SIG-M5 treated with dmso at 0.1 percent for 504 hours (cell line): ENCODE measurements at regions not wholly inside any gene's neighbourhood (a gene's known extent, or its start where the extent isn't known, plus 50 kb on each side); places are given as distances from the start of the nearest gene placed in this dataset.

ENCODE experiments used
- DNase-seq: peaks from one replicate; lab custom pipeline; 2025; ENCODE audit not compliant: unreplicated experiment; lab: John Stamatoyannopoulos, UW

DNA sequence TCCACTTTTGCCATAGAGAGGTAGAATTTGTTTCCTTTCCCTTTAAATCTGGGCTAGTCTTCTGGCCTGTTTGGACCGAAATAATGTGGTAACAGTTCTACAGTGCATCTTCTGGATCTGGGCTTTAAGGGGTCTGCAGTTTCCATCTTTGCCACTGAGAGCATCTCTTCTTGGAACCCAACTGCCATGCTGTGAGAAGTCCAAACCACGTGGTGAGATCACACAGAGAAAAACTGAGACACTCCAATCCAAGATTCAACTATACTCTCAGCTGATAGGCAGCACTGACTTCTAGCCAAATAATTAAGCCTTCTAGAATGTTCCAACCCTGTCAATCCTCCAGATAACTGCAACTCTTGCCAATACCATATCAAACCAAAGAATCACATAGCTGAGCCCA, 261.1 kb downstream of the INSIG2 start:
- no peak for DNase-seq

DNA sequence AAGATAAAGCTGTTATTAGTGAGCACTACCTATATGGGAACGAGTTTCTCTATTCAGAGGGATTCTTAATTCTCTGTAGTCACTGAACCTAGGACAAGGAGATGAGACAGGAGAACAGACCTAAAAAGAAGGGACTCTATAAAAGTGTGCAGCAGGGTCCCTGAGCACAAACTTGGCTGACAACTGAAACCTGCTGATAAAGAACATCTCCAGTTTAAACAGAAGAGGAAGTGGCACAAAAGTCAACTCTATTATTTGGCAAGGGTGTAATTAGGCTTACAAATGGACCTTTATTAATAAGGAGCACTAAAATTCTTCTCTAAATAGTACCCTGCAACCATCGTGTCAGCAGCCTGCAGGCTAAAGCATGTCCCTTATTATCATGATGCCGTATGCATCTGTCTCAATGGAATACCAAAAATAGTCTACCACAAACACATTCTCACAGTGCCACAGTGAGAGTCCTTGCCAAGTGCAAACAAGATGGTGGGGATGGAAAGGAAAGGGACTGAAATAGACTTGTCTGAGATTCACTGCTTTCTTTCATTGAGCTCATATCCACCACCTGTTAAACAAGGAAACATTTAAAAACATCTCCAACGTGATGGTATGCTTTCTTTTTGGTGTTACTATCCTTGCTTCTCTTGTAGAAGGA, 260.2 kb downstream of the INSIG2 start:
- no peak for DNase-seq

DNA sequence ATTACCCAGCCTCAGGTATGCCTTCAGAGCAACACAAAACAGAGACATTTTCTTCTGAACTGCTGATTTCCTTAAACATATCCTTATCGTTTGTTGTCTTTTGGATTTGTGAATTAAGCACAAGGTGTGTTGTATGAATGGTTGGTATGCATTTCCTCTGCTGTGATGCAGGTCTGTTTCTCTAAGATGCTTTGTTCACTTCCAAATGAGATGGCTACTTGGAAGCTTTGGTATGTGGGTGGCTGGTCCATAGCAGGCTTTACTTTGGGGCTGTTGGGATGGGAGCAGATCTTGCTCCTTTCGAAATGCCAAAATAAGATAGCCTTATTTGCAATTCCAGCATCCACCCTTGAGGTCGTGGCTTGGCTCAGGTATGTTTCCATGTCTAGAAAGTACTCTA, 257.2 kb downstream of the INSIG2 start:
- no peak for DNase-seq

DNA sequence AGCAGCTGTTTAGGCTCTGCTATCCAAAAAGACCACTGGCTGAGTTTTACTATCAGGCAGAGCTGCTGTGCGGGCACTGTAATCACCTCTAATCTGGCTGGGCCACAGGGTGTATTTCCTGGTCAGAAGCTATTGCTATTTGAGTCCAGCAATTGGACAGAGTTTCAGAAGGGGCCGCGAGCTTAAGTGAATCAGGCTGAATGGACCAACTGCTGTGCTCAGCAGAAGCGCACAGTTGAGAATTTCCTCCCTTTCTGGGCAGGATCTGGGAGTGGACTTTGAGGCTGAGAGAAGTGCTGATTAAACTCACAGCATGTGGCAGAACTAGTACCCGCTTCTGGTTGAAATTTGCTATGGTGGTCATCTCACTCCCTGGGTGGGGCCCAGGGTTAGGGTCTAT, 251.8 kb downstream of the INSIG2 start:
- no peak for DNase-seq

DNA sequence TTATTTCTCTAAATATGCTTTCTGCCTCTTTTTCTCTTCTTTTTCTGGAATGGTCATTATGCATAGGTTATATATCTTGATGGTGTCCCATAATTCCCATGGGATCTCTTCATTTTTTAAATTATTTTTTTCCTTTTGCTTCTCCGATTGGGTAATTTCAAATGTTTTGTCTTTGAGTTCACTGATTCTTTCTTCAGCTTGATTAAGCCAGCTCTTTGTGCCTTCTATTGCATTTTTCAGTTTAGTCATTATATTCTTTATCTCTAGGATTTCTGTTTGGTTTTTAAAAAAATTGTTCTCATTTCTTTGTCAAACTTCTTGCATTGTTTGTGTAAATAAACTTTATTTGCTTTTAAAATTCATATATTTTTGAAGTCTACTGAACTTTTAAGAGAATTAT, 251.1 kb downstream of the INSIG2 start:
- DNase-seq = no peak

DNA sequence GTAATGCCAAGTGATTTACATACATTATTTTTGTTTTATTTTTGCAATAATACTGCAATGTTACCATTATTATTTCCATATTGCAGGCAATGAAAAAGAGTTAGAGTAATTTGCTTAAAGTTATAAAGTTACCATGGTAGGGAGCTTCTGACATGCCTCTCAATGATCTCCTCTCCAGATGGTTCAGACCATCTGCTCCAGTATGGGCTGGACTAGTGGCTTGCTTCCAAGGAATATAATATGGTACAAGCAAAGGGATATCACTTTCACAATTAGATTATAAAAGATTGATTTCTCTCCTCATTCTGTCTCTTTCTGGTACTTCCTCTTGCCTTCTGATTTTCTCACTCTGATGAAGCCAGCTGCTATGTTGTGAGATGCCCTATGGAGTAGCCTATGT, 245.4 kb downstream of the INSIG2 start:
- no peak for DNase-seq

DNA sequence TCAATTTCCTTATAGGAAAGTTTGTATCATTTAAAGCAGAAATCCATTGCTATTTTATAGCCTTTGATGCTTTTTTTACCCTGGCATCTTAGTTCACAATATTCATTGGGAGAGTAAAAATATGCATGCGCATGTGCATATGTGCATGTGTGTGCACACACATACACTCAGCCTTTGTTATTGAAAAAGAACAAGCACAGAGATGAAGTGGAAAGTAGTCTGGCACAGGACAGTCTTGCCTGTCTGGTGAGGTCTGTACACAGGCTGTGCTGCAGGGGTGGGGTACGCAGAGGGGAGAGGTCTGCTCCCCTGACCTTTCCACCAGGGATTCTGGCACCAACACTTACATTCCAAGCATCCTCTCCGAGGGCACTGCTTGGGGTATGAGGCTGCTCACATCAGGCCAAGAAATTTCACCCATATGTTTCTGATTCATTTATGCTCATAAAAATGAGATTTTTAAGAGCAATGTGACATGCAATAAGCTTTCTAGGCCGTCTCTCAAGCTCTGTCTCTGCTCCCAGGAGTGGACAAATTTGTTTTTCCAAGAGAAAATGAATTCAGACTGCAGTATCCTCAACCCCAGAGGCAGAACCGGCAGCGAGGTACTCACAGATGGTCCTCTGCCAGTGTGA, 237.2 kb downstream of the INSIG2 start:
- no peak for DNase-seq

DNA sequence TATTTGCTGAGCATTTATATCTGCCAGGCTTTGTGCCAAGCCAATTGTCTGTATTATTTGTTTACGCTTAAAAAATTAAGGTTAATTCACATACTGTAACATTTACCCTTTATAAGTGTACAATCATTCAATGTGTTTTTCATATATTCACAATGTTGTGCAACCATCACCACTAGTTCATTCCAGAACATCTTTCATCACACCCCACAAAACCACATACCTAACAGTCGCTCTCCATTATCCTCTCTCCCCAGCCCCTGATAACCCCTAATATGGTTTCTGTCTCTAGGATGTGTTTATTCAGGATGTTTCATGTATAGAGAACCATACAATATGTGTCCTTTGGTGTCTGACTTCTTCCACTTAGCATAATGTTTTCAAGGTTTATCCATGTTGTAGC, 234.1 kb downstream of the INSIG2 start:
- no peak for DNase-seq

DNA sequence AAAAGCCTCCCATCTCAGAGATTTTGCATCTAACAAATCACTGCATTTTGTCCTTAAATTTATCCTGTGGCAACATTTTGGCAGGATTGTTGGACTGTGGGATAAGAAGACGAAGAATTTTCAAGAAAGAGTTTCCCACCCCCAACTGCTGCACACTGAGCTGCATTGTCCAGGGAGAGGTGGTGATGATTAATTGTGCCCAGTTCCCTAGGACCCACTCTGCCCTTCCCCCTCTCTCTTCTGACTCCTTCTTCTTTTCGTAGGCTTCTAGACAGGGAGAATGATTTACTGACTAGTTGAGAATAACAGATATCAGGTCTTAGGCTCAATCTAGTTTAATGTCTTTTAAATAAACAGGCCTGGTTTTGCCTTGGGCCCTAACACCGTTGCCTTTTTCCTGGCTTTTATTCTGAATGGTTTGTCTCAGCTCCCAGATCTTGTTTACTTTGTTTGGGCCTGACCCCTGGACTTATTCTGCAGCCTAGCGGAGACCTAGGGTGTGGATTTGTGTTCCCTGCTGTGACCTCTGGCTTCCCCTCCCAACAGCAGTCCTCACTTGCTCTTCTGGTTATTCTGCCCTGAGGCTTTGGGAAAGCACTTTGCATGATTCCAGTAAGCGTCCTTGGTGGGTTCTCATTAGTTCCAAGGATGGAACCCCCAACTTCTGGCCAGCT, 233.3 kb downstream of the INSIG2 start:
- DNase-seq = peak; percentile 17

DNA sequence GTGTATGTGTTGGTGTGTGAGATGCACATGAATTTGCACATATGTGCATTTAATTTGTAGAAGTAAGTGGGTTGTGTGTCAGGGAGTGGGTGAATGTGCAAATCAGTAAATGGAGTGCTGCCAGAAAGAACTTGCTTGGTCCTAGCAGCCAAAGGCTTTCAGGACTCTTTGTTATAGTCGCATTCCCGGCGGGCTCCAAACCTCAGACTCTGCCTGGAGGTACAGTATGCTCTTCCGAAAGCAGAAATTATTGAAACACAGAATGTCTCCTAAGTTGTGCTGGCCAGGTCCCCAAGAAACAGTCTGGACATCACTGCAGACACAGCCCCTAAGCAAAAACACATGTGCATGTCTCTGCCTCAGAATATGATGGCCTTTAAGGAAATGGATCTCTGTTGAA, 232.4 kb downstream of the INSIG2 start:
- no peak for DNase-seq

DNA sequence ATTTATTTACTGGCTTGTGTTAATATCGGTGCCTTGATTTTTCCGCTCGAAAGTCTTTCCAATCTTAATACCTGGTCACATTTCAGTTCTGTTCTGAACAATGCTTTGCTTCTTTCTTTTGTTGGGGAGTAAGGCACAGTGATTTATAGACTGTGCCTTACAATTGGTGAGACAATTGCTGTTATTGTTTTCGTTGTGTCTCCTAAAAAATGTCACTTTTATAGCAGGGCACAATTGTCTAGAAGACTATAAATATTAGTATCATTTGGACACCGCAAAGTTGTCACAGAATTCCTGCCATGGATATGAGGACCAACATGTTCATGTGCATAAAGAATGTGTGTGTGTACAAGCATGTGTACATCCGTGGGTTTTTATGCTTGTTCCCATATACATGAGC, 231.9 kb downstream of the INSIG2 start:
- DNase-seq = no peak

DNA sequence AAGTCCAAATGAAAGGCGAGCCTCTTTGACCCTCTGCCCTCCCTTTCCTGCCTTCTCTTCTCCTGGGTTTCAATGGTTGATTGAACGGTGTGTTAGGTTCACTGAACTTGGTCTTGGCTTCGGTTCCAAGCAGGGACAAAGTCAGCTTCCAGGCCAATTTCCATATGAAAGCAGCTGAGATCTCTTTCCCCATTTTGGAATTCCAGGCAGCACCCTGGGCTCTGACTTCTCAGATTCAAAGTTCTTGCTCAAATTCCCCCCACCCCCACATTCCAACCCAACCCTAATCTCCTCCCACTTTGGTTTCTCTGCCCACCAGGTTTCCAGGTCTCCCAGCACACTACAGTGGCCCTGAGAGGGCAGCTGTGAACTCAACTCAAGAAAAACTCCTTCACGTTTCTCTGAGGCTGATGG, 231.0 kb downstream of the INSIG2 start:
- no peak for DNase-seq

DNA sequence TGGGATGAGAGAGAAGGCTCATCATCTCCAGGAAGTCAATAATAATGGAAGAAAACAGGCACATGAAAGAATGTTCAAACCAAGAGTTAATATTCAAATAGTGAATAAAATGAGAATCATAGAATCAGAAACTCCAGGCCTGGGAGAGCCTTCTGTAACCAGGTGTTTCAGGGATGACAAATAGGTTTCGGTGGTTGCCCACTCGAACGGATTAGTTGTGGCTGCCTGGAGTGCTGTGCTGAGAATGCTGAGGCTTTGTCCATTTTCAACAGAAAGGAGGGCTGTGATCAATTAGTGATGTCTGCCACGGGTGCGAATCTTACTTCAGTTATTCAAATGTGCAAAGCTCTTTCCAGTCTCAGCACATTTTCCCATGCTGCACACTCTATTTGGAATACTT, 227.3 kb downstream of the INSIG2 start:
- DNase-seq = no peak

DNA sequence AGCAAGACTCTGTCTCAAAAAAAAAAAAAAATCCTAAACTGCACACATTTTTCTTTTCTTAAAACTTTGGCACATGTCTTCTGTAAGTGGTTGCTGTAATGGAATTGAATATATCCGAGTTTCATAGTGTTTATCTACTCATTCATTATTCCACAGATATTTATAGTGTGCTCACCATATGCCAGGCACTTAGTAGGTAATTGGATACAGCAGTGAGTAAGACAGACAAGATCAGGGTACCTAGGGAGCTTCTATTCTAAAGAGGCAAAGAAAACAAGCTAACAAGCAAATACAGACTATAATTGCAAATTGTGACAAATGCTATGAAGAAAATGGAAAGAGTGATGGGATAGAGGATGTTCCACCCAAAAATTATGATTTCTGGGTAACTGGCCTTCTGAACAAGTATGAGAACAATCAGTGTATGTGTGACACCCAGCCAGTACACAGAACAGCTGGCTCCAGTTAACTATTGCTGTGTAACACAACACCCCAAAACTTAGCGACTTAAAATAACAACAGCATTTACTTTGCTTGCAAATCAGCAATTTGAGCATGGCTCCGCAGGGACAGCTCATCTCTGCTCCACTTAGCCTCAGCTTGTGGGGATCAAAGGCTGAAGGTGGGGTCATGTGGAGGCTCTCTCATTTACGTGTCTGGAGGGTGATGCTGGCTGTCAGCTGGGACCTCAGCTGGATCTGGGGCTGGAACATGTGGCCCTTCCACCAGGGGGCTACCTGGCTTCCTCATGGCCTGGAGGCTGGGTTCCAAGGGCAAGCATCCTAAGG, 224.9 kb downstream of the INSIG2 start:
- DNase-seq = no peak

DNA sequence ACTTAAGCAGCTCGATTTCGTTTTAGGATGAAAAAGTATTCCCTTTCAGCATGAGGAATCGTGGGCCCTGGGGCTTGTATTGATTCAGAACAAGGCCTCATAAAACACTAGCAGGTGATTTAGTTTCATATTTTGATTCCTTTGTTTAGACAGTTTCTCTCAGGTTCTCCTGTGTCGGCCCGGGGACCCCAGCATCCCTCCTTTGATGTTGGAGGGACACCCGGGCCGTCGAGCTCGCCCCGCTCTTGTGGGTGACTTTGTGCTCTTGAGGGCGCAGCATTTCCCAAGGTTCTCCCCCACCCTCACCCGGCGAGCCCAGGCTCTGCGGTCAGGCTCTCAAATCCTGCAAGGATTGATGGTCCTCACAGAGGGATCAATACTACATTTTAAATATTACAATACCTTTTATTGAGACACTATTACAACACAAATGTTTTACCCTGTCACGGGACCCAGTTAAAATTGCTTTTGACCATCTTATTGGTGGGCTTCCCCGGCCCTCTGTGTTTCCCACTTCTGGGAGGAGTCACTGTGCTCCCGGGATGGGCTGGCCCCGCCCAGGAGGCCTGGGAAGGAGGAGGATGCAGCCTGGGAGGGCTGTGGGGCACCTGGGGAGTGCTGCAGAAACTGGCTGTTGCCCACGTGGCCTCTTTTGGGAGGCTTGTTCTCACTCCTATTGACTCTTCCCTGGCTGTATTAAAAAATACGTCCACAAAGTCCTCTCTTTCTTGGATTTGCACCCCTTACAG, 222.6 kb downstream of the INSIG2 start:
- no peak for DNase-seq

DNA sequence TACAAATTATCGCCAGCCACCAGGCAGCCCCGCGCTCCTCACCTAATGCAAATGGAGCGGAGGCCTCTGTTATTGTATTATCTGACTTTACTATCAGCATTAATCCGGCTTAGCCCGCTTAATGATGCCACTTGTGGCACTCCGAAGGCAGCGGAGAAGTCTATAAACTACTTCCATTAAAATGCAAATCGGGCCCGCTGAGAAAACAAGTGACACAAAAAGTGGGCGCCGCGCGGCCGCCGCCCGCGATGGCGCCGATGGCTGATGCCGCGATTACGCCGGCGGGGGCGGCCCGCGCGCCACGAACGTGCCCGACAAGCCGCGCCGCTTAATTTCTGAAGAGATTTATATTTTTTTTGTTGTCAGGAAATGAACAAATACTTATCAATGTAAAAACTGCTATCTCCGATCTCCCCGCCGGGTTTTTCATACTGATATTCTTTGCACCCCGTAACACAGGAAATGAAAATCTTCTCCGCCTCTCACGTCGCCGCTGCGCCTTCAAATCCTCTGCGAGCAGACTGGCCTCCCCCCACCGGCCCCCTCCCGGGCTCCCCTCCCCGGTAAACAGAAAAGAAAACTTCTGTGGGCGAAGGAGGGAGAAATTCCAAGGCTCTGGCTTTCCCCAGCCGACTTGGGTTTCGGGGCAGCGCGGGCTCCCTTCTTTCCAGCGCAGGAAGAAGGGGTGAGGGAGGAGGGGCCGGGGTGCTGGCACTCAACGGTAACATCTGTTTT, 221.8 kb downstream of the INSIG2 start:
- no peak for DNase-seq

DNA sequence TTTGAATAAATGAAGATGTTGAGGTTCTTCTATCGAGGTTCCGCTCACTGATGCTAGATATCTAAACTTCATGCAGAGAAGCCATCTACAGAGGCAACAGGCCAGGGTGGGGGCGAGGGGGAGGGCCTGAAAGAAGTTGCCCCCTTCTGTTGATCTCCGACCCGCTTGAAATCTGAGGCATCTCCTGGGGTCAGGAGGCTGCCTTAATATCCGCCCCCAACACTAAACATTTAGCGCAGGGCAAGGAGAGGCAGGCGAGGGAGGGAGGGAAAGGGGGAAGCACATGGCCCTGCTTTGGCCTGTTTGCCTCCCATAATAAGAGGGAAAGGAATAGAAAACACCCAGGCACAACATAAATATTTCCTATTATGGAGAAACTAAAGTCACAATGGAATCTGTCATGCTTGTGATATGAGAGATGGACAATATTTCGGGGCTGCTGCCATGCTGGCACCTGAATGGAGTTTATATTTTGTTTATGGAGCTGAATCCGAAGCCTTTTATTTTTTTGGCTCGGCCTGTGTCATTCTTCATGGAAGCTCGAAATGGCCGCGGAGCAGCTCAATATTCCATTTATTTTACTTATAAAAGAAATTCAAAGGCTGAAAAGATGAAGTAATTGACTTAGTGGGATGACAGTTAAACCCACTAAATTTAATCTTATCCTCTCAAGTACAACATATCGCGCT, 221.1 kb downstream of the INSIG2 start:
- DNase-seq = no peak

DNA sequence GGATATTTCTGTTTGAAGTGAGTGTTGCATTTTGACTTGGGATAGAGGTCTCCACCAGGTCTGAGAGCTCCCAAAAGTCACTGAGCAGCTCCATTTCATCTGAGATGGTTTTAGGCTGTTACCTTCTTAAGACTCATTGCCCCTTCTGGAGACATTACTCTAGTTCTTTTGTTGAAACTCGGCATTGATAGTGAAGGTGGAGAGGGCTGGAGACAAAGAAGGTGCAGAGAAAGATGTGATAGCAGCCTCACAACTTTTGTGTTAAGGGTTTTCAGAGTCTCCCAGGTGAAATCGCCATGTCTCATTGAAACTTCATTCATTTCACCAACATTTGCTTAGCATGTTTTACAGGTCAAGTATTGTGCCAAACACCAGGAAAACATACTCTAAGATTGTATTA, 219.6 kb downstream of the INSIG2 start:
- DNase-seq = no peak

DNA sequence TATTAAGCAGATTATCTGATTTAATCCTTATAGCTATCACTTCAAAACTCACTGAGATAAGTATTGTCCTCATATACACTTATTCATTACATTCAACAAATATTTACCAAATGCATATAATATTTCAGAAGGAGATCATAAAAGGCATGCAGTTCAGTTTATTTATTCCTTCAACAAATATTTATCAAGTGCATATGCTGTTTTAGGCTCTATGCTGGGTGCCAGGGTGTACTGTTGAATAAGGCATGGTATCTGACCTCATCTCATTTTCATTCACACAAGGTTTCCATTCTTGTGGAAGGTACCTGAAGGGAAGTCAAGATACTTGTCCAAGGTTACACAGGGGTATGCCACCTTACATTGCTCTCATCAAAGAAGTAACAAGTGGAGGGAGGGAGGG, 213.0 kb downstream of the INSIG2 start:
- no peak for DNase-seq

DNA sequence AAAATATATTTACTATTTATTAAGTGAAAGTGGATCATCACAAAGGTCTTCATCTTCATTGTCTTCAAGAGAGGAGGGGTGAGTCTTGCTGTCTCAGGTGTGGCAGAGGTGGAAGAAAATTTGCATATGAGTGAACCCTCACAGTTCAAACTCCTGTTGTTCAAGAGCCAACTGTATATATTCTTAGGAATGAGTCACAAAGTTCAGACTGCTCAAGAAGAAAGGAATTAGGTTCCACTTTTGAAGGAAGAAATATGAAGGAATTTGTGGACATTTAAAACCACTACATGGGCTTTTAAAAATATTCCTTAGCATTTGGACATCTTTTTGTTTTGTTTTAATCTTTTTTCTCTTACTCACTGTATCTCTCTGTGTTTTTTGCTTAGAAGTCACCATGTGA, 212.6 kb downstream of the INSIG2 start:
- DNase-seq = no peak
